ENCODE measurements at regions not wholly inside any gene's neighbourhood (a gene's known extent, or its start where the extent isn't known, plus 50 kb on each side); places are given as distances from the start of the nearest gene placed in this dataset.

DNA sequence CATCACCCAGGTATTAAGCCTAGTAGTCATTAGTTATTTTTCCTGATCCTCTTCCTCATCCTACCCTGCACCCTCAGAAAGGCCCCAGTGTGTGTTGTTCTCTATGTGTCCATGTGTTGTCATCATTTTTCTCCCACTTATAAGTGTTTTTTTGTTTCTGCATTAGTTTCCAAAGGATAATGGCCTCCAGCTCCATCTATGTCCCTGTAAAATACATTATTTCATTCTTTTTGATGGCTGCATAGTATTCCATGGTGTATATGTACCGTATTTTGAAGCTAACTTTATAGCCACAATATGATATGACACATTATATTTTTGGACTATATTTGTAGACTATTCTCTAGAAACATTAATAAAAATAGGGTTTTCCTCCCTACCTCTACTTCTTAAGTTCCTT, 324.4 kb upstream of the EDIL3 start:
- no peak overlapping the region for H3K18ac ChIP-seq (ENCODE audit: extremely low read depth, low read length)
- no peak overlapping the region for H4K8ac ChIP-seq (ENCODE audit: extremely low read depth, insufficient read depth, low read length)
- no peaks in the 10 kb centered on the region for H3K79me2 ChIP-seq (ENCODE audit: control insufficient read depth in 1 of 2, insufficient read depth in 2 of 2, low read length in 2 of 2)
- H3K4me1 ChIP-seq (replicated peaks in 1 of 4; ENCODE audit: control insufficient read depth in 3 of 4, insufficient read depth in 4 of 4, low read length in 3 of 4): peaks cover 0 to 3% (median 0%) of the 10 kb centered on the region in 4 experiments; a peak in 1 of 7 replicates
- H3K27me3 ChIP-seq (replicated peaks in 1 of 4; ENCODE audit: control insufficient read depth in 3 of 4, extremely low read depth in 1 of 4, insufficient read depth in 3 of 4, low read length in 3 of 4): no peaks in the 10 kb centered on the region
- DNase-seq (ENCODE audit: low read depth in 1 of 2, low spot score in 2 of 2) (no peak), FAIRE-seq (no peak)
- no peak overlapping the region for H3K23ac ChIP-seq (ENCODE audit: insufficient read length)
- H2AK5ac ChIP-seq (ENCODE audit: low read depth, low read length): no peak overlapping the region
- no peak overlapping the region for H2BK120ac ChIP-seq (replicated peaks; ENCODE audit: low read depth, low read length)
- H3K36me3 ChIP-seq (ENCODE audit: control insufficient read depth in 2 of 4, insufficient read depth in 4 of 4, low read length in 3 of 4): no peaks in the 10 kb centered on the region; a peak in 1 of 8 replicates
- H3K23me2 ChIP-seq (ENCODE audit: low read depth, low read length): no peaks in the 10 kb centered on the region
- H3K14ac ChIP-seq (ENCODE audit: insufficient read length): no peak overlapping the region
- H2BK20ac ChIP-seq (ENCODE audit: low read length): no peak overlapping the region
- no peak overlapping the region for H3K4ac ChIP-seq (replicated peaks; ENCODE audit: insufficient read length, low read depth, low read length)
- ChIA-PET POLR2A (ENCODE audit: partially characterized antibody) (no interaction called here), CTCF (ENCODE audit: partially characterized antibody) (no interaction called here)
- no peak overlapping the region for H3K9ac ChIP-seq (replicated peaks in 1 of 4; ENCODE audit: extremely low read depth in 1 of 4, low read depth in 3 of 4, low read length in 3 of 4)
- H3K4me3 ChIP-seq (ENCODE audit: extremely low read depth in 1 of 4, insufficient read depth in 2 of 4, low read depth in 3 of 4, low read length in 4 of 4): no peak overlapping the region
- no peak overlapping the region for H3K56ac ChIP-seq (replicated peaks; ENCODE audit: insufficient read length, low read depth, low read length)
- no peak overlapping the region for H4K5ac ChIP-seq (ENCODE audit: insufficient read length, low read depth, low read length)
- no peak overlapping the region for H3K27ac ChIP-seq (ENCODE audit: low read depth, low read length)
- H2AFZ ChIP-seq (ENCODE audit: low read length): no peak overlapping the region
- H3K9me3 ChIP-seq (ENCODE audit: insufficient read depth in 2 of 2, low read depth in 1 of 2, low read length in 1 of 2): no peaks in the 10 kb centered on the region
- no peak overlapping the region for H2BK12ac ChIP-seq (ENCODE audit: low read depth, low read length)
- no peak overlapping the region for H4K91ac ChIP-seq (replicated peaks; ENCODE audit: insufficient read length, low read length)
- H3K79me1 ChIP-seq (ENCODE audit: low read depth, low read length): no peaks in the 10 kb centered on the region
- H4K20me1 ChIP-seq (replicated peaks in 1 of 2; ENCODE audit: control insufficient read depth in 1 of 2, insufficient read depth in 2 of 2, low read length in 2 of 2): no peaks in the 10 kb centered on the region
- H2BK5ac ChIP-seq (ENCODE audit: low read depth, low read length): no peak overlapping the region
- no peak overlapping the region for H2BK15ac ChIP-seq (ENCODE audit: low read length)
- WGBS, 2 experiments (ENCODE audit: extremely low coverage in 1 of 2, insufficient coverage in 1 of 2, insufficient read length in 1 of 2, insufficient replicate concordance in 2 of 2, low coverage in 1 of 2, low lambda C conversion rate in 2 of 2, missing lambda C conversion rate in 1 of 2): 95% methylated on average over 1 of the region's 1 CpG; no CpG with 5 or more reads in 1 of the 2 experiments
- H3K4me2 ChIP-seq (ENCODE audit: insufficient read depth in 1 of 2, low read depth in 2 of 2, low read length in 2 of 2): no peak overlapping the region
- no peak for TF ChIP-seq POLR2AphosphoS5 (IDR thresholded peaks at IDR 0.05; ENCODE audit: low read depth, low read length)
- TF ChIP-seq YY1 (IDR thresholded peaks at IDR 0.05; ENCODE audit: low read depth, low read length): no peak
- no peak for TF ChIP-seq RNF2 (IDR thresholded peaks at IDR 0.05; ENCODE audit: borderline replicate concordance, low read depth, low read length, missing control alignments, poor library complexity, severe bottlenecking)
- TF ChIP-seq SUZ12 (IDR thresholded peaks at IDR 0.05; ENCODE audit: low read length): no peak
- no peak for TF ChIP-seq SP4 (IDR thresholded peaks at IDR 0.05; ENCODE audit: low read length)
- TF ChIP-seq JUND (IDR thresholded peaks at IDR 0.05; ENCODE audit: low read length): no peak
- TF ChIP-seq TBP (IDR thresholded peaks at IDR 0.05; ENCODE audit: low read depth, low read length): no peak
- TF ChIP-seq, protein P1, sequence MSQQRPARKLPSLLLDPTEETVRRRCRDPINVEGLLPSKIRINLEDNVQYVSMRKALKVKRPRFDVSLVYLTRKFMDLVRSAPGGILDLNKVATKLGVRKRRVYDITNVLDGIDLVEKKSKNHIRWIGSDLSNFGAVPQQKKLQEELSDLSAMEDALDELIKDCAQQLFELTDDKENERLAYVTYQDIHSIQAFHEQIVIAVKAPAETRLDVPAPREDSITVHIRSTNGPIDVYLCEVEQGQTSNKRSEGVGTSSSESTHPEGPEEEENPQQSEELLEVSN (IDR thresholded peaks at IDR 0.05): no peak
- no peak for TF ChIP-seq TEAD4 (IDR thresholded peaks at IDR 0.05; ENCODE audit: low read depth, low read length)
- TF ChIP-seq TAF1 (IDR thresholded peaks at IDR 0.05; ENCODE audit: low read depth, low read length): no peak
- TF ChIP-seq, protein P2, sequence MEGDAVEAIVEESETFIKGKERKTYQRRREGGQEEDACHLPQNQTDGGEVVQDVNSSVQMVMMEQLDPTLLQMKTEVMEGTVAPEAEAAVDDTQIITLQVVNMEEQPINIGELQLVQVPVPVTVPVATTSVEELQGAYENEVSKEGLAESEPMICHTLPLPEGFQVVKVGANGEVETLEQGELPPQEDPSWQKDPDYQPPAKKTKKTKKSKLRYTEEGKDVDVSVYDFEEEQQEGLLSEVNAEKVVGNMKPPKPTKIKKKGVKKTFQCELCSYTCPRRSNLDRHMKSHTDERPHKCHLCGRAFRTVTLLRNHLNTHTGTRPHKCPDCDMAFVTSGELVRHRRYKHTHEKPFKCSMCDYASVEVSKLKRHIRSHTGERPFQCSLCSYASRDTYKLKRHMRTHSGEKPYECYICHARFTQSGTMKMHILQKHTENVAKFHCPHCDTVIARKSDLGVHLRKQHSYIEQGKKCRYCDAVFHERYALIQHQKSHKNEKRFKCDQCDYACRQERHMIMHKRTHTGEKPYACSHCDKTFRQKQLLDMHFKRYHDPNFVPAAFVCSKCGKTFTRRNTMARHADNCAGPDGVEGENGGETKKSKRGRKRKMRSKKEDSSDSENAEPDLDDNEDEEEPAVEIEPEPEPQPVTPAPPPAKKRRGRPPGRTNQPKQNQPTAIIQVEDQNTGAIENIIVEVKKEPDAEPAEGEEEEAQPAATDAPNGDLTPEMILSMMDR (IDR thresholded peaks at IDR 0.05; ENCODE audit: control extremely low read depth in 1 of 3, insufficient read depth in 1 of 3, low read depth in 1 of 3, low read length in 3 of 3): no peak

All from H1 (cell line).